ENCODE measurements at regions not wholly inside any gene's neighbourhood (a gene's known extent, or its start where the extent isn't known, plus 50 kb on each side); places are given as distances from the start of the nearest gene placed in this dataset.

- TF ChIP-seq EZH2 (IDR thresholded peaks at IDR 0.05) (no peak), FOXP2 (optimal IDR thresholded peaks at IDR 0.05; ENCODE audit: control extremely low read depth, extremely low read length, insufficient read depth) (no peak)
Observed at GRCh38 chr3:83034806-83035703, 1273.6 kb upstream of the GBE1 start.

Measured in SK-N-MC (cell line).